GM12865 (cell line): ENCODE measurements at regions not wholly inside any gene's neighbourhood (a gene's known extent, or its start where the extent isn't known, plus 50 kb on each side); places are given as distances from the start of the nearest gene placed in this dataset.

Experiments used
- DNase-seq: peaks from one replicate; pipeline ENCODE4 v3.0.0; 2010; ENCODE audit warnings: low read depth
- H3K4me3 ChIP-seq: 2 replicates; pipeline ENCODE4 v1.5.1; 2011; ENCODE audit warnings: mild to moderate bottlenecking, low read depth, low read length, control low read depth
- CTCF ChIP-seq: IDR thresholded peaks from 2 replicates; pipeline ENCODE4 v1.5.1; 2011; ENCODE audit warnings: low read length, control low read depth, low read depth, inconsistent platforms; ENCODE audit not compliant: insufficient read depth; ENCODE audit errors: missing control alignments

DNA sequence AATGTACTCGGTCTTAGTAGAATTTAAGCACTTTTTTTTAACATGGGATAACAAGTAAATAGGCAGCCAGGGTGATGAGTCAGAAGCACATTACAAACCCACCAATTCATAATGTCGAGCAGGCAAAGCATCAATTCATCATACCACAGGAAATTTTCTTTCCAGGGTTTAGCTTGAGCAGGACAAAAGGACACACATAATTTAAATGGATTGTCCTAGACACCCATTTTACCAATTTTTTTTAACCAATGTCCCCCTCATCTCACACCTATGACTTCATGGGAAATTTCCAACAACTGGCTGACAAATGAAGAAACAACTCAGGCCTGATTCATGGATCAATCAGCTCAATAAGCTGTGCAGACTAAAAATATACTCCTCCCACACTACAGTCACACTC, 58.8 kb upstream of the FOXG1 start:
- DNase-seq: no peak
- no peak for TF ChIP-seq CTCF
- no peak overlapping the region for H3K4me3 ChIP-seq

GRCh38 chr14:28709571-28710305, 56.8 kb upstream of the FOXG1 start:
- no peak for DNase-seq
- no peak for TF ChIP-seq CTCF
- H3K4me3 ChIP-seq: no peak overlapping the region
